Body of pancreas (tissue), 4 donors: ENCODE measurements at regions not wholly inside any gene's neighbourhood (a gene's known extent, or its start where the extent isn't known, plus 50 kb on each side); places are given as distances from the start of the nearest gene placed in this dataset.

ENCODE experiments used
- CTCF ChIP-seq, 7 experiments: fragments of 450-650 bp in 4 of 7; fragments of 200-600 bp in 3 of 7; sonication (generic) in 3 of 7; IDR thresholded peaks; one replicate each; pipeline ENCODE4 v1.5.1; 2016 to 2019; ENCODE audit warnings: antibody characterized with exemption in 7 of 7
- POLR2A ChIP-seq, 3 donors: fragments of 450-650 bp; IDR thresholded peaks; one replicate each; pipeline ENCODE4 v1.6.1; 2016; ENCODE audit warnings: antibody characterized with exemption in 3 of 3, mild to moderate bottlenecking in 2 of 3

DNA sequence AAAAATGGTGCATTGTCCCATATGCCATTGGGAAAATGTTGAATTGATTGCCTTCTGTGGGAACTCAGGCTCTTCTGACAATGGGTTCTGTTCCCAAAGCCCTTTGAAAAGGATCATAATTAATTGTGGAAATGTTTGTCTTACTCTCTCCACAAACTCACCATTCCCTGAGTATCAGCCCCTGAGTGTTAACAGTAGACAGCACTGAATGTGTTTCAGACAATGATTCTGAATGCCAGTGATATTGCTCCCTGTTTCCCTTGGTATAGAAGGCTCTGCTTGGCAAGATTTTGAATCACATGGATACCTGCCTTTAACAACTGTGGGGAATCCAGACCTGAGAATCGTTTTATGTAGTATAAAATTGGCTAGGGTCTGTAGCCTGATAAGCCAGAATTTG is 1096.8 kb downstream of the ADGRL2 start:
- no peak for TF ChIP-seq CTCF (IDR thresholded peaks at IDR 0.05)
- TF ChIP-seq POLR2A (IDR thresholded peaks at IDR 0.05), result no peak
